ENCODE measurements at regions not wholly inside any gene's neighbourhood (a gene's known extent, or its start where the extent isn't known, plus 50 kb on each side); places are given as distances from the start of the nearest gene placed in this dataset.

- H3K36me3 ChIP-seq (ENCODE audit: control insufficient read depth, insufficient read depth, low read length): no peaks in the 10 kb centered on the region
- no peak for DNase-seq (ENCODE audit: low read depth)
- H3K4me3 ChIP-seq (ENCODE audit: low read depth, low read length): no peak overlapping the region
- no peak for TF ChIP-seq CTCF (IDR thresholded peaks at IDR 0.05; ENCODE audit: insufficient read depth, low read length, poor library complexity, severe bottlenecking)
- no peaks in the 10 kb centered on the region for H3K27me3 ChIP-seq (ENCODE audit: control insufficient read depth, insufficient read depth, low read length)
Observed at GRCh38 chr10:131638880-131639278, 261.9 kb upstream of the PPP2R2D start.

GRCh38 chr10:131640045-131640644 lies 260.7 kb upstream of the PPP2R2D start:
- no peak for TF ChIP-seq CTCF (IDR thresholded peaks at IDR 0.05; ENCODE audit: insufficient read depth, low read length, poor library complexity, severe bottlenecking)
- no peaks in the 10 kb centered on the region for H3K36me3 ChIP-seq (ENCODE audit: control insufficient read depth, insufficient read depth, low read length)
- no peak for DNase-seq (ENCODE audit: low read depth)
- no peak overlapping the region for H3K4me3 ChIP-seq (ENCODE audit: low read depth, low read length)
- H3K27me3 ChIP-seq (ENCODE audit: control insufficient read depth, insufficient read depth, low read length): no peaks in the 10 kb centered on the region

DNA sequence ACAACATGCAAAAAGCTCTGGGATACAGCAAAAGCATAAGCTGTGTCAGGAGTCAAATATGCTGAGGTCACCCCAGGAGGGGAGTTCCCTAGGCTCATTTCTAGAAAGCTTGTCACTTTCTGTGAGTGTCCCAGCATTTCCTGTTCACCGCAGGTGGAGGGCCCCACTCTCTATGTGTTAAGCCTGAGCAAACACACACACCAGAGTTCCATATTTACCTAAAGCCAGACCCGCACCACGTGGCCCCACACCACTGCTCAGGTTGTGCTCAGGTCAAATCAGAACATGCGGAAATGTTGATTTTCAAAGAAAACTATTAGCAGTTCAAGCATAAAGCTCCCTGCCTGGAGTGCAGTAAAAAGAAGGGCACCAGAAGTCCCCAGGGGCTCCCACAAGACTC lies 259.6 kb upstream of the PPP2R2D start:
- H3K27me3 ChIP-seq (ENCODE audit: control insufficient read depth, insufficient read depth, low read length): no peaks in the 10 kb centered on the region
- TF ChIP-seq CTCF (IDR thresholded peaks at IDR 0.05; ENCODE audit: insufficient read depth, low read length, poor library complexity, severe bottlenecking): no peak
- no peak overlapping the region for H3K4me3 ChIP-seq (ENCODE audit: low read depth, low read length)
- DNase-seq (ENCODE audit: low read depth): peak; percentile 21
- no peaks in the 10 kb centered on the region for H3K36me3 ChIP-seq (ENCODE audit: control insufficient read depth, insufficient read depth, low read length)

GRCh38 chr10:131641898-131642297 lies 258.9 kb upstream of the PPP2R2D start:
- TF ChIP-seq CTCF (IDR thresholded peaks at IDR 0.05; ENCODE audit: insufficient read depth, low read length, poor library complexity, severe bottlenecking): no peak
- no peaks in the 10 kb centered on the region for H3K27me3 ChIP-seq (ENCODE audit: control insufficient read depth, insufficient read depth, low read length)
- H3K4me3 ChIP-seq (ENCODE audit: low read depth, low read length): no peak overlapping the region
- no peaks in the 10 kb centered on the region for H3K36me3 ChIP-seq (ENCODE audit: control insufficient read depth, insufficient read depth, low read length)
- no peak for DNase-seq (ENCODE audit: low read depth)

GRCh38 chr10:131642966-131643365 lies 257.8 kb upstream of the PPP2R2D start:
- Histone ChIP-seq H3K4me3 (ENCODE audit: low read depth, low read length) (no peak overlapping the region), H3K36me3 (ENCODE audit: control insufficient read depth, insufficient read depth, low read length) (no peaks in the 10 kb centered on the region), H3K27me3 (ENCODE audit: control insufficient read depth, insufficient read depth, low read length) (no peaks in the 10 kb centered on the region)
- TF ChIP-seq CTCF (IDR thresholded peaks at IDR 0.05; ENCODE audit: insufficient read depth, low read length, poor library complexity, severe bottlenecking): no peak
- DNase-seq (ENCODE audit: low read depth): no peak

DNA sequence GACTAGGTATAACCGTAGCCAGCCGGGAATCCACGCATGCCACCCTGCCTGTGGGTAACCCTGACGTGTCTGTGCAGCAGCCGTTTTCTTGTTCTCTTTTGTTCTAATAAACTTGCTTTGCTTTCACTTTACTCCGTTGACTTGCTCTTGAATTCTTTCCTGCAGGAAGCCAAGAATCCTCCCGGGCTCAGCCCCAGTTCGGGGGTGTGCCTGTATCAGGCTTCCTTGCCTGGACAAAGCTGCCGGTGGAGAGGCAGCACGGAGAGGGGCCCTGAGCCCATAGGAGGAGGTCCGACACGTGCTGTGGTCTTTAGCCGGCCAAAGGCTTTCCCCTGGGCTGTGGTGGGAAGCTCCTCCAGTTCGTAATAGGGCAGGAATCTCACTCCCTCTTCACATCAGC lies 256.5 kb upstream of the PPP2R2D start:
- Histone ChIP-seq H3K36me3 (ENCODE audit: control insufficient read depth, insufficient read depth, low read length) (no peaks in the 10 kb centered on the region), H3K27me3 (ENCODE audit: control insufficient read depth, insufficient read depth, low read length) (no peaks in the 10 kb centered on the region), H3K4me3 (ENCODE audit: low read depth, low read length) (no peak overlapping the region)
- no peak for DNase-seq (ENCODE audit: low read depth)
- no peak for TF ChIP-seq CTCF (IDR thresholded peaks at IDR 0.05; ENCODE audit: insufficient read depth, low read length, poor library complexity, severe bottlenecking)

Data from kidney epithelial cell (primary cell).